ENCODE measurements at regions not wholly inside any gene's neighbourhood (a gene's known extent, or its start where the extent isn't known, plus 50 kb on each side); places are given as distances from the start of the nearest gene placed in this dataset.
A peak's percentile ranks its signal among the peaks of the same experiment; 100 is the strongest.

GRCh38 chr2:67844024-67844540, 218.7 kb downstream of the C1D start:
- Histone ChIP-seq H3K9me3 (no peaks in the 10 kb centered on the region), H3K4me3 (no peak overlapping the region), H3K27me3 (no peaks in the 10 kb centered on the region), H3K36me3 (no peaks in the 10 kb centered on the region), H3K27ac (peak overlapping the region in 2 of 4 donors; percentile 28 to 31), H3K4me1 (peaks cover 0 to 30% (median 8%) of the 10 kb centered on the region in 4 donors)
- 50 to 77% methylated on average over 1 of the region's 1 CpG for WGBS, 2 donors
- TF ChIP-seq EP300 (IDR thresholded peaks at IDR 0.05) (no peak), POLR2AphosphoS5 (IDR thresholded peaks at IDR 0.05) (no peak), POLR2A (IDR thresholded peaks at IDR 0.05) (no peak)
- TF ChIP-seq, protein P1, sequence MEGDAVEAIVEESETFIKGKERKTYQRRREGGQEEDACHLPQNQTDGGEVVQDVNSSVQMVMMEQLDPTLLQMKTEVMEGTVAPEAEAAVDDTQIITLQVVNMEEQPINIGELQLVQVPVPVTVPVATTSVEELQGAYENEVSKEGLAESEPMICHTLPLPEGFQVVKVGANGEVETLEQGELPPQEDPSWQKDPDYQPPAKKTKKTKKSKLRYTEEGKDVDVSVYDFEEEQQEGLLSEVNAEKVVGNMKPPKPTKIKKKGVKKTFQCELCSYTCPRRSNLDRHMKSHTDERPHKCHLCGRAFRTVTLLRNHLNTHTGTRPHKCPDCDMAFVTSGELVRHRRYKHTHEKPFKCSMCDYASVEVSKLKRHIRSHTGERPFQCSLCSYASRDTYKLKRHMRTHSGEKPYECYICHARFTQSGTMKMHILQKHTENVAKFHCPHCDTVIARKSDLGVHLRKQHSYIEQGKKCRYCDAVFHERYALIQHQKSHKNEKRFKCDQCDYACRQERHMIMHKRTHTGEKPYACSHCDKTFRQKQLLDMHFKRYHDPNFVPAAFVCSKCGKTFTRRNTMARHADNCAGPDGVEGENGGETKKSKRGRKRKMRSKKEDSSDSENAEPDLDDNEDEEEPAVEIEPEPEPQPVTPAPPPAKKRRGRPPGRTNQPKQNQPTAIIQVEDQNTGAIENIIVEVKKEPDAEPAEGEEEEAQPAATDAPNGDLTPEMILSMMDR (IDR thresholded peaks at IDR 0.05): no peak
- DNase-seq: no peak
- intact Hi-C loops (cut with DNase I): loop anchor here (5.0 to 10.0 kb wide), 5 partner anchors 519 to 1412 kb away; no protein-coding TSS in a partner anchor

GRCh38 chr2:67845621-67846369, 217.0 kb downstream of the C1D start:
- intact Hi-C loops (cut with DNase I): loop anchor here (5.0 to 10.0 kb wide), 8 partner anchors 93 to 1151 kb away; partner anchors contain the start of gene ETAA1
- 31 to 66% methylated on average over 8 of the region's 8 CpGs for WGBS, 2 donors
- Histone ChIP-seq H3K36me3 (no peaks in the 10 kb centered on the region), H3K4me1 (peaks cover 0 to 21% (median 8%) of the 10 kb centered on the region in 4 donors), H3K27me3 (no peaks in the 10 kb centered on the region), H3K4me3 (peak overlapping the region in 2 of 4 donors; percentile 4 to 21), H3K27ac (peak overlapping the region; percentile 31 to 74 (median 64)), H3K9me3 (no peaks in the 10 kb centered on the region)
- peak; percentile 56 for DNase-seq
- no peak for TF ChIP-seq EP300 (IDR thresholded peaks at IDR 0.05)
- TF ChIP-seq POLR2A (IDR thresholded peaks at IDR 0.05): no peak
- peak in 1 of 4 donors; percentile 9 for TF ChIP-seq POLR2AphosphoS5 (IDR thresholded peaks at IDR 0.05)

DNA sequence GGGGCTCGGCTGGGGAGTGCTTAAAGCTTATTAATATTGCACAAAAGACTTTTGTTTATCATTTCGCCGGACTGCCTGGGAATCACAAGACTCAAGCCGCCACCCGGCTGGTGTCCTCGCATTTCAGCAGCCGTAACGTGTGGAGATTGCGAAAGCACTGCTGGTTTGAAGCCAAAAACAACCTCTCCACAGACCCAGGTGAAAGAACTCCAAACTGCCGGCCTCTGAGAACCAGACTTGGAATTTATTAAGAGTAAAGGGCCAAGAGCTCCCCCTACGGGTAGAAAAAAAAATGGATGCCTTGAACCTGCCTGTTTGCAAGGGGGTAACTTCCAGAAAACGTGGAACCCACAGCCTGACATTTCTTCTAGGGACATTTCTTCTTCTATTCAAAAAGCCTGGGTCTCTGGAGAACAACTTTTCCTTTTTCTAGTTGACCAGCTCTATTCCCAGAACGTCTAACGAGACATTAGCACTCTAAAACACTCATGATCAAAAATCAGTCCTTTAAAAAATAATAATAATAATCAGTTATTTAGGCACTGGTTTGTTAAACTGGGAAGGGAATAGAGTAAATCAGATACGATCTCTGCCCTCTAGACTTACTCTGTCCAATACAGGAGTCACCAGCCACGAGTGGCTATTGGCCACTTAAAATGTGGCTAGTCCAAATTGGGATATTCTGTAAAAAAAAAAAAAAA, 216.3 kb downstream of the C1D start:
- Histone ChIP-seq H3K36me3 (no peaks in the 10 kb centered on the region), H3K27ac (peak overlapping the region; percentile 31 to 74 (median 64))
- WGBS, 2 donors: 6 to 15% methylated on average over 16 of the region's 16 CpGs

GRCh38 chr2:67848551-67849285, 214.1 kb downstream of the C1D start:
- Histone ChIP-seq H3K9me3 (no peaks in the 10 kb centered on the region), H3K27me3 (no peaks in the 10 kb centered on the region), H3K27ac (no peak overlapping the region), H3K36me3 (no peaks in the 10 kb centered on the region), H3K4me3 (no peak overlapping the region), H3K4me1 (peaks cover 0 to 15% (median 8%) of the 10 kb centered on the region in 4 donors)
- intact Hi-C loops (cut with DNase I): loop anchor here (5.0 to 10.0 kb wide), 8 partner anchors 96 to 1154 kb away; partner anchors contain the start of gene ETAA1
- 78 to 83% methylated on average over 6 of the region's 6 CpGs for WGBS, 2 donors
- TF ChIP-seq POLR2A (IDR thresholded peaks at IDR 0.05): no peak
- TF ChIP-seq EP300 (IDR thresholded peaks at IDR 0.05): no peak
- TF ChIP-seq, protein P1 (IDR thresholded peaks at IDR 0.05): no peak
- no peak for TF ChIP-seq POLR2AphosphoS5 (IDR thresholded peaks at IDR 0.05)
- no peak for DNase-seq

More for the DNA sequence above, 216.3 kb downstream of the C1D start:
- Histone ChIP-seq H3K9me3 (no peaks in the 10 kb centered on the region), H3K4me3 (peak overlapping the region in 2 of 4 donors; percentile 4 to 21), H3K27me3 (no peaks in the 10 kb centered on the region), H3K4me1 (peaks cover 0 to 21% (median 8%) of the 10 kb centered on the region in 4 donors)
- no peak for TF ChIP-seq POLR2A (IDR thresholded peaks at IDR 0.05)
- TF ChIP-seq POLR2AphosphoS5 (IDR thresholded peaks at IDR 0.05): peak; percentile 74 to 87 (median 82)
- peak in 3 of 4 donors; percentile 78 to 88 (median 78) for TF ChIP-seq EP300 (IDR thresholded peaks at IDR 0.05)
- TF ChIP-seq, protein P1 (IDR thresholded peaks at IDR 0.05): peak; percentile 57 to 83 (median 68)
- intact Hi-C loops (cut with DNase I): loop anchor here (5.0 to 10.0 kb wide), 8 partner anchors 94 to 1152 kb away; partner anchors contain the start of gene ETAA1
- DNase-seq: peak; percentile 98

Measured in sigmoid colon (tissue), 6 donors.